ENCODE measurements at regions not wholly inside any gene's neighbourhood (a gene's known extent, or its start where the extent isn't known, plus 50 kb on each side); places are given as distances from the start of the nearest gene placed in this dataset.

DNA sequence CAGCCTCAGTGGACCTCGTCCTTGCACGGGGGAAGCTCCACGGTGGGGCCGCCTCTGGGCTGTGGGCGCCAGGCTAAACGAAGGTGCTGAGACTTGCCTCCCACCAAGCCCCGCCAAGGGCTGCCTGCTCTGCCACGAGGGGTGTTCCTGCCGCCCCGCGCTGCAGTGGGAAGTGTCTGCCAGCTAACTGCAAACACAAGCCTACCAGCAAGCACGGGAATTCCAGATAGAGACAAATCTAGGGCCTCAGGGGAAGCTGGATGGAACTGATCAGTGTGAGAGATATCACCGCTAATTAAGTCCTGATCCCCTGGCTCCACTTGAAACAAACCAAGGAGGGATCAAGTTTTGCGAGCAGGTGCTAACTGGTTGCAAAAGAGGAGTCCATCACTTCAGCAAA, 181.6 kb upstream of the LEF1 start:
- TF ChIP-seq CTCF (IDR thresholded peaks at IDR 0.05): no peak
- no peak for TF ChIP-seq EP300 (IDR thresholded peaks at IDR 0.05)
- no peak for TF ChIP-seq POLR2A (IDR thresholded peaks at IDR 0.05)
